SK-N-SH treated with all-trans-retinoic acid at 6 μM for 48 hours (cell line): ENCODE measurements at regions not wholly inside any gene's neighbourhood (a gene's known extent, or its start where the extent isn't known, plus 50 kb on each side); places are given as distances from the start of the nearest gene placed in this dataset.

Experiments used
- ATAC-seq: fragments of 200-7000 bp; cut with Tn5 transposase; 3 replicates; pipeline ENCODE4 v1.9.1; 2020; ENCODE audit warnings: mild to moderate bottlenecking, moderate library complexity
- ARNTL ChIP-seq: fragments of 450-650 bp; formaldehyde crosslinking; IDR thresholded peaks from 2 replicates; pipeline ENCODE4 v1.5.0; 2020; ENCODE audit warnings: low read depth, mild to moderate bottlenecking, moderate library complexity, borderline replicate concordance
- BACH2 ChIP-seq: fragments of 250-450 bp; sonication (Bioruptor Pico); IDR thresholded peaks from 2 replicates; pipeline ENCODE4 v1.9.0; 2021; ENCODE audit warnings: mild to moderate bottlenecking, borderline replicate concordance
- CREB5 ChIP-seq: fragments of 250-450 bp; sonication (Bioruptor Pico); IDR thresholded peaks from 2 replicates; pipeline ENCODE4 v1.5.1; 2020; ENCODE audit warnings: low read depth, mild to moderate bottlenecking, moderate library complexity
- CSDC2 ChIP-seq: fragments of 250-450 bp; sonication (Bioruptor Pico); IDR thresholded peaks from 2 replicates; pipeline ENCODE4 v1.5.0; 2020; ENCODE audit warnings: mild to moderate bottlenecking, moderate library complexity
- ESRRG ChIP-seq: fragments of 250-450 bp; sonication (Bioruptor Pico); IDR thresholded peaks from 2 replicates; pipeline ENCODE4 v1.6.1; 2021; ENCODE audit warnings: mild to moderate bottlenecking
- GLIS3 ChIP-seq: fragments of 250-450 bp; sonication (Bioruptor Pico); IDR thresholded peaks from 2 replicates; pipeline ENCODE4 v1.5.0; 2020; ENCODE audit warnings: mild to moderate bottlenecking, moderate library complexity
- ISL1 ChIP-seq: fragments of 250-450 bp; sonication (Bioruptor Pico); IDR thresholded peaks from 2 replicates; pipeline ENCODE4 v2.1.2; 2022; ENCODE audit warnings: mild to moderate bottlenecking, moderate library complexity
- PATZ1 ChIP-seq: fragments of 250-450 bp; sonication (Bioruptor Pico); IDR thresholded peaks from 2 replicates; pipeline ENCODE4 v1.8.0; 2020; ENCODE audit warnings: mild to moderate bottlenecking, moderate library complexity, borderline replicate concordance
- PPARA ChIP-seq: fragments of 250-450 bp; sonication (Bioruptor Pico); IDR thresholded peaks from 2 replicates; pipeline ENCODE4 v1.5.0; 2020; ENCODE audit warnings: mild to moderate bottlenecking, borderline replicate concordance
- RARB ChIP-seq: fragments of 250-450 bp; sonication (Bioruptor Pico); IDR thresholded peaks from 2 replicates; pipeline ENCODE4 v1.8.0; 2021; ENCODE audit warnings: mild to moderate bottlenecking, moderate library complexity
- SNAI2 ChIP-seq: fragments of 250-450 bp; sonication (Bioruptor Pico); IDR thresholded peaks from 2 replicates; pipeline ENCODE4 v1.5.0; 2020; ENCODE audit warnings: mild to moderate bottlenecking, moderate library complexity
- TCF4 ChIP-seq: fragments of 250-450 bp; sonication (Bioruptor Pico); IDR thresholded peaks from 2 replicates; pipeline ENCODE4 v1.8.0; 2021; ENCODE audit warnings: mild to moderate bottlenecking, moderate library complexity, borderline replicate concordance
- ZFP3 ChIP-seq: fragments of 250-450 bp; sonication (Bioruptor Pico); IDR thresholded peaks from 2 replicates; pipeline ENCODE4 v1.5.0; 2020; ENCODE audit warnings: mild to moderate bottlenecking, moderate library complexity
- ZFP30 ChIP-seq: fragments of 450-650 bp; formaldehyde crosslinking; IDR thresholded peaks from 2 replicates; pipeline ENCODE4 v1.5.0; 2022; ENCODE audit warnings: mild to moderate bottlenecking, moderate library complexity
- ZNF565 ChIP-seq: fragments of 450-650 bp; formaldehyde crosslinking; conservative IDR thresholded peaks from 2 replicates; pipeline ENCODE4 v1.5.0; 2020; ENCODE audit warnings: low read depth, mild to moderate bottlenecking, moderate library complexity
- ZNF70 ChIP-seq: fragments of 450-650 bp; formaldehyde crosslinking; IDR thresholded peaks from 2 replicates; pipeline ENCODE4 v1.5.0; 2020; ENCODE audit warnings: mild to moderate bottlenecking, moderate library complexity
- TF ChIP-seq, protein P1 (sequence below): fragments of 250-450 bp; sonication (Bioruptor Pico); IDR thresholded peaks from 2 replicates; pipeline ENCODE4 v1.8.0; 2021; ENCODE audit warnings: low read depth, mild to moderate bottlenecking, moderate library complexity, borderline replicate concordance
- TF ChIP-seq, protein P2 (sequence below): fragments of 250-450 bp; sonication (Bioruptor Pico); IDR thresholded peaks from 2 replicates; pipeline ENCODE4 v1.5.1; 2021; ENCODE audit warnings: mild to moderate bottlenecking, moderate library complexity

GRCh38 chr5:26432386-26432785 is 606.0 kb downstream of the CDH9 start:
- TF ChIP-seq ZFP3 (CRISPR knock-in tag) (no peak), PPARA (CRISPR knock-in tag) (no peak), PATZ1 (no peak), ZFP30 (CRISPR knock-in tag) (no peak), ZNF565 (CRISPR knock-in tag) (no peak), CREB5 (CRISPR knock-in tag) (no peak)
- ATAC-seq, result no peak

DNA sequence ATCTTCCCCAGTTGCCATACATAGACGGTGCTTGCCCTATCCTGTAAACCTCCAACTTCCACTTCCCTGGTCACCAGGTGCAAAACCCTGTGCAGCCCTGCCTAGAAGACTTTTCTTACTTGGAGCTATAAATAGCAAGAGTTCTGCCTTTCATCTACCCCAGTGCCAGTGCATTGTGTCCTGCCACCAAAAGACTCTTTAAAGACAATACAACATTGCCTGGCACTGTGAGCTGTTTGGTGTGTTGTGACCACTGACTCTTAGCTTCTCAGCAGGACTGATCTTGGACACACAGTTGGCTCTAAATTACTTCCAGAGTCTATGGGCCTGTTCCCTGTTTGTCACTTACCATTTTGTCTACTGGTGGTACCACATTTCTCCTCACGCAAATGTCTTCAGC is 608.1 kb downstream of the CDH9 start:
- ATAC-seq, result no peak
- TF ChIP-seq ARNTL (no peak), CREB5 (CRISPR knock-in tag) (no peak), ZFP30 (CRISPR knock-in tag) (no peak), SNAI2 (no peak), GLIS3 (CRISPR knock-in tag) (no peak)
- TF ChIP-seq, protein P1, sequence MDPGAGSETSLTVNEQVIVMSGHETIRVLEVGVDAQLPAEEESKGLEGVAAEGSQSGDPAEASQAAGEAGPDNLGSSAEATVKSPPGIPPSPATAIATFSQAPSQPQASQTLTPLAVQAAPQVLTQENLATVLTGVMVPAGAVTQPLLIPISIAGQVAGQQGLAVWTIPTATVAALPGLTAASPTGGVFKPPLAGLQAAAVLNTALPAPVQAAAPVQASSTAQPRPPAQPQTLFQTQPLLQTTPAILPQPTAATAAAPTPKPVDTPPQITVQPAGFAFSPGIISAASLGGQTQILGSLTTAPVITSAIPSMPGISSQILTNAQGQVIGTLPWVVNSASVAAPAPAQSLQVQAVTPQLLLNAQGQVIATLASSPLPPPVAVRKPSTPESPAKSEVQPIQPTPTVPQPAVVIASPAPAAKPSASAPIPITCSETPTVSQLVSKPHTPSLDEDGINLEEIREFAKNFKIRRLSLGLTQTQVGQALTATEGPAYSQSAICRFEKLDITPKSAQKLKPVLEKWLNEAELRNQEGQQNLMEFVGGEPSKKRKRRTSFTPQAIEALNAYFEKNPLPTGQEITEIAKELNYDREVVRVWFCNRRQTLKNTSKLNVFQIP (CRISPR knock-in tag), result no peak

GRCh38 chr5:26427281-26427680 is 611.1 kb downstream of the CDH9 start:
- TF ChIP-seq ZFP3 (CRISPR knock-in tag), result no peak
- no peak for TF ChIP-seq ISL1 (CRISPR knock-in tag)
- no peak for TF ChIP-seq SNAI2
- no peak for TF ChIP-seq GLIS3 (CRISPR knock-in tag)
- TF ChIP-seq PPARA (CRISPR knock-in tag), result no peak
- TF ChIP-seq TCF4, result no peak
- TF ChIP-seq ZNF70 (CRISPR knock-in tag), result no peak
- TF ChIP-seq CREB5 (CRISPR knock-in tag), result no peak
- no peak for TF ChIP-seq ZFP30 (CRISPR knock-in tag)
- no peak for TF ChIP-seq PATZ1
- no peak for ATAC-seq

GRCh38 chr5:26419987-26420386 is 618.4 kb downstream of the CDH9 start:
- ATAC-seq, result no peak
- TF ChIP-seq, protein P2, sequence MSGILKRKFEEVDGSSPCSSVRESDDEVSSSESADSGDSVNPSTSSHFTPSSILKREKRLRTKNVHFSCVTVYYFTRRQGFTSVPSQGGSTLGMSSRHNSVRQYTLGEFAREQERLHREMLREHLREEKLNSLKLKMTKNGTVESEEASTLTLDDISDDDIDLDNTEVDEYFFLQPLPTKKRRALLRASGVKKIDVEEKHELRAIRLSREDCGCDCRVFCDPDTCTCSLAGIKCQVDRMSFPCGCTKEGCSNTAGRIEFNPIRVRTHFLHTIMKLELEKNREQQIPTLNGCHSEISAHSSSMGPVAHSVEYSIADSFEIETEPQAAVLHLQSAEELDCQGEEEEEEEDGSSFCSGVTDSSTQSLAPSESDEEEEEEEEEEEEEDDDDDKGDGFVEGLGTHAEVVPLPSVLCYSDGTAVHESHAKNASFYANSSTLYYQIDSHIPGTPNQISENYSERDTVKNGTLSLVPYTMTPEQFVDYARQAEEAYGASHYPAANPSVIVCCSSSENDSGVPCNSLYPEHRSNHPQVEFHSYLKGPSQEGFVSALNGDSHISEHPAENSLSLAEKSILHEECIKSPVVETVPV (CRISPR knock-in tag), result no peak
- TF ChIP-seq ARNTL, result no peak

DNA sequence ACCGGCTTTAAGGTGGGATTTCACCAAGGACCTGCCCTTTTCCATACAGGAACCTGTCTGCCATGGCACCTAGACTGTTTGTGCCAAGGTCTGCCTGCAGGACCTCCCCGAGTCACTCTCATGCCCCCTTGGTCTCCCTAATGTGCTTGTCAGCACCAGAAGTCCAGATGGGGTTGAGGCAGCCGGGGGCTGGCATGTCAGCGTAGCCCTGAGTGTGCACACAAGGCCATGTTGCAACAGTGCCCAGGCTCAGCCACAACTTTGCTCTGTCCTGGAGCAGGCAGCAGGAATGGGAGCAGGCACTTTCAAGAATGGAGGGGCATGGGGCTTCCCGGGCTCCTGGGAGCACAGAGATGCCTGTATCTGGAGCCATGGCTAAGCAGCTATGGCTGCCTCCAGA is 621.5 kb downstream of the CDH9 start:
- ATAC-seq, result no peak
- TF ChIP-seq ISL1 (CRISPR knock-in tag) (no peak), BACH2 (CRISPR knock-in tag) (no peak), TCF4 (no peak), CREB5 (CRISPR knock-in tag) (no peak), SNAI2 (no peak), RARB (CRISPR knock-in tag) (no peak), ESRRG (CRISPR knock-in tag) (no peak), GLIS3 (CRISPR knock-in tag) (no peak), CSDC2 (no peak), ZNF565 (CRISPR knock-in tag) (no peak)
